Neural progenitor cell (in vitro differentiated cells): ENCODE measurements at regions not wholly inside any gene's neighbourhood (a gene's known extent, or its start where the extent isn't known, plus 50 kb on each side); places are given as distances from the start of the nearest gene placed in this dataset.

ENCODE experiments used
- DNase-seq: peaks from one replicate; pipeline ENCODE4 v3.0.0-alpha.2; 2016; ENCODE audit warnings: low spot score
- H2AFZ ChIP-seq: fragments of 200-600 bp; sonication (generic); replicated peaks from 2 replicates; pipeline ENCODE4 v1.6.1; 2016; ENCODE audit warnings: antibody characterized with exemption
- H3F3A ChIP-seq: fragments of 200-600 bp; sonication (generic); 2 replicates; pipeline ENCODE4 v1.6.1; 2016; ENCODE audit warnings: antibody characterized with exemption, low read depth
- H3K27ac ChIP-seq: fragments of 200-600 bp; sonication (generic); 2 replicates; pipeline ENCODE4 v1.5.1; 2016; ENCODE audit warnings: mild to moderate bottlenecking
- H3K27me3 ChIP-seq: fragments of 200-600 bp; sonication (generic); 2 replicates; pipeline ENCODE4 v1.6.1; 2016; ENCODE audit warnings: mild to moderate bottlenecking, moderate library complexity
- H3K36me3 ChIP-seq: fragments of 200-600 bp; sonication (generic); 2 replicates; pipeline ENCODE4 v1.5.1; 2016
- H3K4me1 ChIP-seq: fragments of 200-600 bp; sonication (generic); 2 replicates; pipeline ENCODE4 v1.6.1; 2016; ENCODE audit warnings: mixed run types
- H3K4me2 ChIP-seq: fragments of 200-600 bp; sonication (generic); 2 replicates; pipeline ENCODE4 v1.6.1; 2016
- H3K4me3 ChIP-seq: fragments of 200-600 bp; sonication (generic); 2 replicates; pipeline ENCODE4 v1.5.1; 2016
- H3K79me2 ChIP-seq: fragments of 200-600 bp; sonication (generic); 2 replicates; pipeline ENCODE4 v1.6.1; 2016; ENCODE audit warnings: low read depth
- H3K9ac ChIP-seq: fragments of 200-600 bp; sonication (generic); 2 replicates; pipeline ENCODE4 v1.6.1; 2016
- H3K9me3 ChIP-seq: fragments of 200-600 bp; sonication (generic); 2 replicates; pipeline ENCODE4 v1.5.1; 2016; ENCODE audit warnings: low read depth
- H4K20me1 ChIP-seq: fragments of 200-600 bp; sonication (generic); 2 replicates; pipeline ENCODE4 v1.6.1; 2016; ENCODE audit warnings: low read depth
- H3K27ac Mint-ChIP-seq: 3 replicates; pipeline ENCODE4 v1.8.0; 2021; ENCODE audit warnings: mixed read lengths
- H3K27me3 Mint-ChIP-seq: 2 replicates; pipeline ENCODE4 v1.8.0; 2022; ENCODE audit warnings: low read depth, mild to moderate bottlenecking, inconsistent platforms, moderate library complexity, mixed read lengths; ENCODE audit not compliant: insufficient read depth
- H3K36me3 Mint-ChIP-seq: 3 replicates; pipeline ENCODE4 v1.8.0; 2021; ENCODE audit warnings: mixed read lengths
- H3K4me1 Mint-ChIP-seq: 3 replicates; pipeline ENCODE4 v1.8.0; 2021; ENCODE audit warnings: mixed read lengths
- H3K4me3 Mint-ChIP-seq: 3 replicates; pipeline ENCODE4 v1.8.0; 2021; ENCODE audit warnings: mild to moderate bottlenecking, moderate library complexity, mixed read lengths
- H3K9me3 Mint-ChIP-seq: 3 replicates; pipeline ENCODE4 v1.8.0; 2020; ENCODE audit warnings: mixed read lengths
- CTCF ChIP-seq: fragments of 200-600 bp; sonication (generic); IDR thresholded peaks from 2 replicates; pipeline ENCODE4 v1.5.1; 2017; ENCODE audit warnings: antibody characterized with exemption, mild to moderate bottlenecking
- EZH2 ChIP-seq: fragments of 200-600 bp; sonication (generic); IDR thresholded peaks from 2 replicates; pipeline ENCODE4 v1.6.1; 2017; ENCODE audit warnings: antibody characterized with exemption, mild to moderate bottlenecking, moderate library complexity
- EZH2phosphoT487 ChIP-seq: fragments of 200-600 bp; sonication (generic); IDR thresholded peaks from 2 replicates; pipeline ENCODE4 v1.6.1; 2017; ENCODE audit warnings: antibody characterized with exemption

- no peak for DNase-seq
- peaks cover 2% of the 10 kb centered on the region for H3K27me3 Mint-ChIP-seq
- H3K4me1 Mint-ChIP-seq: peaks cover 28% of the 10 kb centered on the region
- Histone ChIP-seq H3K4me3 (no peak overlapping the region), H3K9me3 (no peaks in the 10 kb centered on the region), H2AFZ (no peak overlapping the region), H3K27ac (no peak overlapping the region), H3F3A (no peaks in the 10 kb centered on the region), H3K79me2 (no peaks in the 10 kb centered on the region), H3K27me3 (no peaks in the 10 kb centered on the region), H4K20me1 (no peaks in the 10 kb centered on the region), H3K4me1 (peaks cover 15% of the 10 kb centered on the region), H3K36me3 (no peaks in the 10 kb centered on the region), H3K9ac (no peak overlapping the region), H3K4me2 (no peak overlapping the region)
- H3K4me3 Mint-ChIP-seq: no peak overlapping the region
- no peak for TF ChIP-seq CTCF
- no peak for TF ChIP-seq EZH2
- TF ChIP-seq EZH2phosphoT487: no peak
- H3K36me3 Mint-ChIP-seq: peaks cover under 1% of the 10 kb centered on the region
- no peak overlapping the region for H3K27ac Mint-ChIP-seq
- H3K9me3 Mint-ChIP-seq: peaks cover 10% of the 10 kb centered on the region
These were observed 966.9 kb upstream of the NR2F2 start for GRCh38 chr15:95363646-95364045.

- Histone ChIP-seq H2AFZ (peak overlapping the region; percentile 58), H3K4me3 (no peak overlapping the region), H3K4me1 (peaks cover 15% of the 10 kb centered on the region), H4K20me1 (no peaks in the 10 kb centered on the region), H3F3A (no peaks in the 10 kb centered on the region), H3K27me3 (no peaks in the 10 kb centered on the region), H3K79me2 (no peaks in the 10 kb centered on the region), H3K36me3 (no peaks in the 10 kb centered on the region), H3K4me2 (no peak overlapping the region), H3K27ac (no peak overlapping the region), H3K9me3 (no peaks in the 10 kb centered on the region), H3K9ac (no peak overlapping the region)
- Mint-ChIP-seq H3K27me3 (peaks cover 2% of the 10 kb centered on the region), H3K9me3 (peaks cover 11% of the 10 kb centered on the region), H3K27ac (no peak overlapping the region), H3K36me3 (no peaks in the 10 kb centered on the region), H3K4me1 (peaks cover 32% of the 10 kb centered on the region), H3K4me3 (no peak overlapping the region)
- TF ChIP-seq CTCF (no peak), EZH2phosphoT487 (no peak), EZH2 (no peak)
- DNase-seq: no peak
These were observed 964.9 kb upstream of the NR2F2 start for GRCh38 chr15:95365511-95366107.

- H2AFZ ChIP-seq: peak overlapping the region; percentile 60
- no peaks in the 10 kb centered on the region for H3K9me3 ChIP-seq
- peaks cover 4% of the 10 kb centered on the region for H3K36me3 ChIP-seq
- H3K4me2 ChIP-seq: no peak overlapping the region
- TF ChIP-seq EZH2phosphoT487 (no peak), CTCF (no peak), EZH2 (no peak)
- H3K27me3 Mint-ChIP-seq: peaks cover 2% of the 10 kb centered on the region
- H4K20me1 ChIP-seq: no peaks in the 10 kb centered on the region
- no peaks in the 10 kb centered on the region for H3K27me3 ChIP-seq
- no peak overlapping the region for H3K4me3 Mint-ChIP-seq
- H3K4me1 ChIP-seq: peaks cover 15% of the 10 kb centered on the region
- H3K9me3 Mint-ChIP-seq: peaks cover 2% of the 10 kb centered on the region
- no peak overlapping the region for H3K4me3 ChIP-seq
- no peak overlapping the region for H3K9ac ChIP-seq
- no peak overlapping the region for H3K27ac ChIP-seq
- H3K79me2 ChIP-seq: no peaks in the 10 kb centered on the region
- H3K27ac Mint-ChIP-seq: no peak overlapping the region
- no peak for DNase-seq
- peaks cover 32% of the 10 kb centered on the region for H3K4me1 Mint-ChIP-seq
- H3K36me3 Mint-ChIP-seq: no peaks in the 10 kb centered on the region
- H3F3A ChIP-seq: no peaks in the 10 kb centered on the region
These were observed 962.3 kb upstream of the NR2F2 start for GRCh38 chr15:95368191-95368590.
